K562 (cell line): ENCODE measurements at regions not wholly inside any gene's neighbourhood (a gene's known extent, or its start where the extent isn't known, plus 50 kb on each side); places are given as distances from the start of the nearest gene placed in this dataset.

ENCODE experiments used
- AFF4 ChIP-seq: sonication (generic); formaldehyde crosslinking; IDR thresholded peaks from 2 replicates; pipeline ENCODE4 v1.8.0; 2023; ENCODE audit warnings: mild to moderate bottlenecking, missing genetic modification reagents
- ARID2 ChIP-seq: fragments of 450-650 bp; IDR thresholded peaks from 2 replicates; pipeline ENCODE4 v1.6.1; 2017; ENCODE audit warnings: antibody characterized with exemption, mild to moderate bottlenecking
- ILF3 ChIP-seq: fragments of 450-650 bp; IDR thresholded peaks from 2 replicates; pipeline ENCODE4 v1.6.1; 2018; ENCODE audit warnings: antibody characterized with exemption, mild to moderate bottlenecking, moderate library complexity, borderline replicate concordance
- IRF9 ChIP-seq: fragments of 450-650 bp; IDR thresholded peaks from 2 replicates; pipeline ENCODE4 v1.6.1; 2016; ENCODE audit warnings: missing biosample characterization, missing genetic modification characterization
- MYNN ChIP-seq, 2 experiments: sonication (generic); formaldehyde crosslinking in 1 of 2; IDR thresholded peaks; 2 replicates each; pipeline versions ENCODE4 v1.5.0 to v1.6.1; 2016 to 2020; ENCODE audit warnings: antibody characterized with exemption in 1 of 2, missing genetic modification reagents in 1 of 2
- NCOA1 ChIP-seq: fragments of 450-650 bp; IDR thresholded peaks from 2 replicates; pipeline ENCODE4 v1.6.1; 2016; ENCODE audit warnings: low read depth
- NFE2L1 ChIP-seq: fragments of 450-650 bp; IDR thresholded peaks from 2 replicates; pipeline ENCODE4 v1.6.1; 2016; ENCODE audit warnings: missing genetic modification characterization, low read depth, mild to moderate bottlenecking, missing compliant biosample characterization, moderate library complexity, borderline replicate concordance
- NONO ChIP-seq, 2 experiments: fragments of 200-400 bp in 1 of 2; fragments of 450-650 bp in 1 of 2; formaldehyde crosslinking in 1 of 2; IDR thresholded peaks; 2 replicates each; pipeline ENCODE4 v1.6.1; 2017; ENCODE audit warnings: low read depth in 2 of 2, mild to moderate bottlenecking in 2 of 2, moderate library complexity in 2 of 2, low read length in 1 of 2
- NR1H2 ChIP-seq: sonication (generic); formaldehyde crosslinking; IDR thresholded peaks from 2 replicates; pipeline ENCODE4 v1.4.0; 2020; ENCODE audit warnings: mild to moderate bottlenecking, missing genetic modification reagents
- SP2 ChIP-seq: IDR thresholded peaks from 2 replicates; pipeline ENCODE4 v1.6.1; 2011; ENCODE audit warnings: mild to moderate bottlenecking, low read depth, low read length, moderate library complexity; ENCODE audit not compliant: poor library complexity, severe bottlenecking; ENCODE audit errors: extremely low read depth
- ZBTB49 ChIP-seq: sonication (generic); formaldehyde crosslinking; IDR thresholded peaks from 2 replicates; pipeline ENCODE4 v1.8.0; 2022; ENCODE audit warnings: missing genetic modification reagents, mild to moderate bottlenecking, borderline replicate concordance
- ZNF165 ChIP-seq: fragments of 250-450 bp; sonication (Bioruptor Pico); IDR thresholded peaks from 2 replicates; pipeline ENCODE4 v1.4.0; 2020; ENCODE audit warnings: borderline replicate concordance

- TF ChIP-seq AFF4 (CRISPR knock-in tag) (no peak), NR1H2 (no peak), ZBTB49 (no peak), ILF3 (no peak), SP2 (no peak), NONO (IDR thresholded peaks at IDR 0.05; ENCODE audit: low read depth in 2 of 2, low read length in 1 of 2) (no peak), NCOA1 (no peak), ARID2 (no peak), ZNF165 (CRISPR knock-in tag) (no peak), NFE2L1 (tag) (no peak), IRF9 (tag) (no peak), MYNN (IDR thresholded peaks at IDR 0.05) (no peak), MYNN (CRISPR knock-in tag; IDR thresholded peaks at IDR 0.05) (no peak)
Measured at GRCh38 chrX:36683507-36683906, 324.7 kb upstream of the FAM47C start (continued).
